HepG2 (cell line): ENCODE measurements at regions not wholly inside any gene's neighbourhood (a gene's known extent, or its start where the extent isn't known, plus 50 kb on each side); places are given as distances from the start of the nearest gene placed in this dataset.
A peak's percentile ranks its signal among the peaks of the same experiment; 100 is the strongest.

Source experiments
- ATAC-seq: fragments of 200-7000 bp; cut with Tn5 transposase; 3 replicates; pipeline ENCODE4 v1.9.1; 2020; ENCODE audit warnings: mild to moderate bottlenecking, moderate library complexity
- BruUV-seq: library from RNA; stranded (reverse); fragments of 400-500 nt; replicated peaks from 2 replicates; lab custom pipeline; 2021; lab: Mats Ljungman, UMichigan
- CTCF ChIA-PET: fragments of 300-600 bp; formaldehyde crosslinking; extraction: SDS; loops from one replicate; lab custom pipeline; 2021; ENCODE audit warnings: low total read pairs, inconsistent platforms, low intra/inter-chr PET ratio; lab: Yijun Ruan, JAX
- POLR2A ChIA-PET: fragments of 350-600 bp; sonication (Branson Sonifier 250); formaldehyde crosslinking; loops from one replicate; lab custom pipeline; 2020; ENCODE audit warnings: antibody characterized with exemption, inconsistent platforms; lab: Yijun Ruan, JAX
- DNase-seq: peaks from one replicate; pipeline ENCODE4 v3.0.0-alpha.2; 2015; ENCODE audit warnings: low spot score
- FAIRE-seq: peaks from 3 replicates; lab custom pipeline; 2011; peaks lifted over from hg19 to GRCh38; lab: Jason Lieb, UNC
- H2AFZ ChIP-seq: one replicate; pipeline ENCODE4 v1.6.1; 2011; ENCODE audit warnings: low read length, inconsistent platforms
- H3K27ac ChIP-seq: fragments of 300-600 bp; 3 replicates; pipeline ENCODE4 v1.8.0; 2011; ENCODE audit warnings: mixed run types, mild to moderate bottlenecking, mixed read lengths, low read length, inconsistent platforms; ENCODE audit not compliant: insufficient read depth; ENCODE audit errors: extremely low read length
- H3K27me3 ChIP-seq, 2 experiments: fragments of 200-600 bp in 1 of 2; 2 replicates in 1 of 2; 3 replicates in 1 of 2; pipeline versions ENCODE4 v1.6.0 to v1.8.0; 2011; ENCODE audit warnings: low read length in 2 of 2, mild to moderate bottlenecking in 2 of 2, moderate library complexity in 2 of 2, inconsistent platforms in 1 of 2; ENCODE audit not compliant: insufficient read depth in 2 of 2, control insufficient read depth in 1 of 2
- H3K36me3 ChIP-seq, 2 experiments: fragments of 200-600 bp in 1 of 2; replicated peaks in 1 of 2; 2 replicates in 1 of 2; 3 replicates in 1 of 2; pipeline versions ENCODE4 v1.5.1 to v1.8.0; 2011; ENCODE audit warnings: low read length in 2 of 2, inconsistent platforms in 1 of 2; ENCODE audit not compliant: insufficient read depth in 2 of 2, control insufficient read depth in 1 of 2
- H3K4me1 ChIP-seq: 2 replicates; pipeline ENCODE4 v1.5.1; 2012; ENCODE audit warnings: low read length, inconsistent platforms; ENCODE audit not compliant: insufficient read depth
- H3K4me2 ChIP-seq: 2 replicates; pipeline ENCODE4 v1.6.0; 2011; ENCODE audit warnings: low read depth, low read length, inconsistent platforms
- H3K4me3 ChIP-seq, 3 experiments: fragments of 200-600 bp in 1 of 3; sonication (generic), shearing (Covaris generic) in 1 of 3; replicated peaks in 1 of 3; 2 replicates each; pipeline ENCODE4 v1.5.1; 2011 to 2016; ENCODE audit warnings: low read length in 3 of 3, inconsistent platforms in 2 of 3, low read depth in 2 of 3, mild to moderate bottlenecking in 2 of 3, control low read depth in 1 of 3, mixed read lengths in 1 of 3; ENCODE audit not compliant: insufficient read depth in 1 of 3
- H3K79me2 ChIP-seq: one replicate; pipeline ENCODE4 v1.6.1; 2011; ENCODE audit warnings: low read length, inconsistent platforms; ENCODE audit not compliant: insufficient read depth
- H3K9ac ChIP-seq: 2 replicates; pipeline ENCODE4 v1.6.0; 2011; ENCODE audit warnings: mild to moderate bottlenecking, low read depth, low read length, inconsistent platforms; ENCODE audit not compliant: insufficient read depth
- H3K9me3 ChIP-seq: 2 replicates; pipeline ENCODE4 v1.5.1; 2012; ENCODE audit warnings: mild to moderate bottlenecking, low read length
- H4K20me1 ChIP-seq: 2 replicates; pipeline ENCODE4 v1.6.0; 2011; ENCODE audit warnings: inconsistent platforms, mild to moderate bottlenecking, low read length, moderate library complexity; ENCODE audit not compliant: insufficient read depth
- ARID2 ChIP-seq: sonication (generic); formaldehyde crosslinking; IDR thresholded peaks from 2 replicates; pipeline ENCODE4 v1.8.1; 2022; ENCODE audit warnings: mild to moderate bottlenecking, missing genetic modification reagents, borderline replicate concordance
- MLXIP ChIP-seq: sonication (generic); formaldehyde crosslinking; IDR thresholded peaks from 2 replicates; pipeline ENCODE4 v1.9.0; 2021; ENCODE audit warnings: missing genetic modification reagents, borderline replicate concordance
- REST ChIP-seq, 2 experiments: IDR thresholded peaks; 2 replicates each; pipeline ENCODE4 v1.6.1; 2011 to 2012; ENCODE audit warnings: low read length in 2 of 2, borderline replicate concordance in 1 of 2, low read depth in 1 of 2, mild to moderate bottlenecking in 1 of 2, moderate library complexity in 1 of 2
- ZNF160 ChIP-seq: sonication (generic); formaldehyde crosslinking; IDR thresholded peaks from 2 replicates; pipeline ENCODE4 v1.8.0; 2022; ENCODE audit warnings: mild to moderate bottlenecking, inconsistent platforms, missing genetic modification reagents
- WGBS: methylation state at CpG from one replicate; pipeline ENCODE4 v1.1.6; 2017; ENCODE audit warnings: low lambda C conversion rate; 5-methylcytosine and 5-hydroxymethylcytosine counted together
- in situ Hi-C: cut with HindIII; loops from 2 replicates; pipeline ENCODE4 v1.10.0; 2017; ENCODE audit warnings: low pct_unique_long_range_greater_than_20kb; ENCODE audit not compliant: extremely low pct_ligation_motif_present
- intact Hi-C: fragments of 100-400 bp; cut with micrococcal nuclease; formaldehyde crosslinking; loops from one replicate; pipeline ENCODE4 v1.10.0; 2022; ENCODE audit not compliant: unreplicated experiment

GRCh38 chr11:31987118-31988005 is 103.5 kb upstream of the RCN1 start (continued):
- TF ChIP-seq REST (IDR thresholded peaks at IDR 0.05; ENCODE audit: borderline replicate concordance in 1 of 2, low read depth in 1 of 2, low read length in 2 of 2), result peak in 1 of 2 experiments; percentile 20; a peak in 2 of 4 replicates
- TF ChIP-seq, all 625 proteins: peak for 2

GRCh38 chr11:31986201-31986889 is 104.5 kb upstream of the RCN1 start:
- in situ Hi-C loops (no loop called here), intact Hi-C loops (no loop called here)
- Histone ChIP-seq H3K4me1 (no peaks in the 10 kb centered on the region), H3K4me3 (no peak overlapping the region), H3K27me3 (peaks cover 1 to 21% of the 10 kb centered on the region in 2 experiments; a peak in 3 of 5 replicates), H3K27ac (no peak overlapping the region), H4K20me1 (no peaks in the 10 kb centered on the region), H3K9ac (no peak overlapping the region), H3K79me2 (no peaks in the 10 kb centered on the region), H3K9me3 (no peaks in the 10 kb centered on the region), H3K4me2 (no peak overlapping the region), H3K36me3 (no peaks in the 10 kb centered on the region), H2AFZ (no peak overlapping the region)
- no TSS peak for BruUV-seq
- POLR2A ChIA-PET, result no interaction called here
- FAIRE-seq (no peak), ATAC-seq (no peak), DNase-seq (no peak)
- CTCF ChIA-PET, result no interaction called here
- WGBS, result 34% methylated on average over 10 of the region's 10 CpGs
- no peak for TF ChIP-seq ARID2
- no peak for TF ChIP-seq ZNF160 (CRISPR knock-in tag)
- TF ChIP-seq MLXIP (CRISPR knock-in tag), result no peak
